Myocyte (in vitro differentiated cells): ENCODE measurements at regions not wholly inside any gene's neighbourhood (a gene's known extent, or its start where the extent isn't known, plus 50 kb on each side); places are given as distances from the start of the nearest gene placed in this dataset.
A peak's percentile ranks its signal among the peaks of the same experiment; 100 is the strongest.

ENCODE experiments used
- DNase-seq: peaks from one replicate; pipeline ENCODE4 v3.0.0-alpha.2; 2012; ENCODE audit warnings: low read depth

DNA sequence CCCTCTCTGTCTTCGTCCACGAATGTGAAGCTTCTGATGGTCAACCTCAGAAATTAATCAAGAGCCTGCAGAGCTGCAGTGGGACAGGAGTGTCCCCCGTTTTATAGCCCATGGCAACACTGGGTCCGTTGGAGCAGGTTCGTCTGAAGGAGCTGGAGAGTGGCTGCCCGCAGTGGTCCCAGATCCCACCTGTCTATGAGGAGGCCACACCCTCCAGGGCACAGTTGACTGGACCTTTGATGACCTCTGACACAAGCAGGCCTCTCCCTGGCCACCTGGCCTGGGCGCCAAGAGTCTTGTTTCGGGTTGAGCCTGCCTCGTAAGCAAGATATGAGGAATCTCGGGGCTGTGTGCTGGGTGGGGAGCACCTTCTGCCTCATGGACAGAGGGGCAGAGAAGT lies 100.7 kb upstream of the SFSWAP start:
- DNase-seq = no peak

DNA sequence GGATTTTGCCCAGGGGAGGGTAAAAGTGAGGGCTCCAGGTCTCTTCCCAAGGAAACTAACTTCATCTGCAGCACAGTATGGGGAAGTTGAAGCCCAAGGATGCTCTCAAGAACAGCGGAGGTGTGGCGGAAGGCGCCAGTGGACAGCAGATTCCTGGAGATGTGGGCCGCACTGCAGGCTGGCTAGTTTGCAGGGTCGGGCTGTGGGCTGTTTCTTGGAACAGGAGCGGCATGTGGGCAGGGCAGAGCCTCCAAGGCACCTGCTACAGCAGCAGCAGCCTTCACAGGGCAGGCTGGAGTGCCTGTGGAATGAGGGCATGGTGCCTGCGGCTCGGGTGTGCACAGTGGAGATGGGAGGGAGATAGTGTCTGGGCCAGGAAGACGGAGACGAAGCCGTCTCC lies 100.0 kb upstream of the SFSWAP start:
- no peak for DNase-seq

DNA sequence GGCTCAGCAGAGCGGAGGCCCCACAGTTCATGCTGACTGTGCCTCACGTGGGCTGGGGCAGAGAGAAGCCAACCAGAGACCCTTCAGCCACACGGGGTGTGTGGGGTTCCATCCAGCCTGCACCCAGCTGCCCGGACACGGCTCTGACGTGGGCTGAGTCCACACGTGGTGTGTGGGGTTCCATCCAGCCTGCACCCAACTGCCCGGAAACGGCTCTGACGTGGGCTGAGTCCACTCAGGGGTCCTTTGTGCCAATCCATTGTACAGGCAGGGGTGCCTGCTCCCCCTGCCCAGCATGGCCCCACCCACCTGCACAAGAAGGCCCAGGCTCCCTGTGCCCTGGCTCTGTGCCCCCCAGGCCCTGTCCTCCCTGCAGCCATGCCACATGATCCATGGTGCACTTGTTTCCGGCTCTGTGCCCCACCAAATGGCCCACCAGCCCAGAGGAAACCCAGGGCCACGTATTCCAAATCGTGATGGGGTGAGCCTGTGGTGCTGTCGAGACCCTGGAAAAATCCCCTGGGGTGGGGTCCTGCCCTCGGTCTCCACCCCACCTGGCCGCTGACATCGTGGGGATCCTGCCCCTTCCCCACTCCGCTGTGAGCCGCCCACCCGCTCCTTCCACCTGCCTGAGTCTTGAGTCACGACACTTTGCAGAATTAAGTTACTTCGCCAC lies 99.3 kb upstream of the SFSWAP start:
- no peak for DNase-seq

DNA sequence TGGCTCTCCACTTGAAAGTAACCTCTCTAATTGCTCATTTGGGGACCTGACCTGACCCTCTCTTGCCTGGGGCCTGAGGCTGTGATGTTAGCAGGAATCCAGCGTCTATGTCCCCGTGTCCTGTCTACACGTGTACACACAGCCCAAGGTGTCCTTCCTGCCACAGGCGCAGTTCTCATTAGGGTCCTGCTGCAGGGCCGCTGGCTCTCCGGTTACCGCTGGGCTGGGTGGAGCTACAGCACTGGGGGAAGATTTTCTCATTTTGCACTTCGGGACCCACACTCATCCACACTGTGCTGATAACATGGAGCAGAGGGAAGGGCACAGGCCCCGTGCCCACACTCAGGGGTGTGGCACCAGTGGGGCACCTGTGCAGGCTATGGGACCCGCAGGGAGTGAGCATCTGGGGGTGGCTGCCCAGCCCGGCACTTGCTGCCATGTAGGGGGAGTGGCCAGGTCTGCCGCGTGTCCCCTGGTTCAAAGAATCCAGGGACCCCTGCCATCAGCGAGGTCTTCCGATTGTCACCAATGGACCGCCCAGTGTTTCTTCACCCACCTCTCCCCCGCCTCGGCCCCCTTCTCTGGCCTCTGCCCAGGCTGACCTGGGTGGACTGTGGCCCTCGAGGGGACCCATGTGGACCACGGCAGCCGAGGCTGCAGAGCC lies 98.7 kb upstream of the SFSWAP start:
- DNase-seq = no peak

DNA sequence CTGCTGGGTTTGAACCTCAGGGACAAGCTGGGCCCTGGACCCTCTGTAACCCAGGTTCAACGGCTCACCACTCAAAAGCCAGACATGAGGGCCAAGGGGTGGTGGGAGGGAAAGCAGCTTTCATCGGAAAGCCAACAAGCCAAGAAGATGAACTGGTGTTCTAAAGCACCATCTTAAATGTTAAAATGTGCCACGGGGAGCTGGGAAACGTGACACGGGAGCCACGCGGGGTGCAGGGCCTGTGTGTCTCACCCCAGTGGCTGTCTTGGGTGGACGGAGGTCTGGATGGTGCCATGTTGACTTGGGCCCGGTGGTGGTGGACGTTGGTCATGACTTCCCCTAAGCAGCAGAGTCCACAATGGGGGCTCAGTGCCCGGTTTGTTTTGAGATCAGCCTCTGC lies 97.7 kb upstream of the SFSWAP start:
- no peak for DNase-seq

DNA sequence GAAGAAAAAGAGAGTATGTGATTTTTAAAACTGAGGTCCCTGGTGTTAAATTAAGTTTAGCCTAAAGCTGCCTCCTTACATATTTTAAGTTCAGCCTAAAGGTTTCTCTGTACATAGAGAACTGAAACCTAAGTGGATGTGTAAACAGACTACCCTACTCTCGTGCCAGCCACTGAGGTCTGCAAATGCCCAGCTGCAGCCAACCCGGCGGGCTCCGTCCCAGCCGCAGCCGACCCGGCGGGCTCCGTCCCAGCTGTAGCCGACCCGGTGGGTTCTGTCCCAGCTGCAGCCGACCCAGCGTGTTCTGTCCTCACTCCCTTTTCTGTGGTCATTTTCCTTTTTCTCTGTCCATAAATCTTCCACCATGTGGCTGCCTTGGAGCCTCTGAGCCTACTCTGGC lies 97.2 kb upstream of the SFSWAP start:
- DNase-seq = no peak

DNA sequence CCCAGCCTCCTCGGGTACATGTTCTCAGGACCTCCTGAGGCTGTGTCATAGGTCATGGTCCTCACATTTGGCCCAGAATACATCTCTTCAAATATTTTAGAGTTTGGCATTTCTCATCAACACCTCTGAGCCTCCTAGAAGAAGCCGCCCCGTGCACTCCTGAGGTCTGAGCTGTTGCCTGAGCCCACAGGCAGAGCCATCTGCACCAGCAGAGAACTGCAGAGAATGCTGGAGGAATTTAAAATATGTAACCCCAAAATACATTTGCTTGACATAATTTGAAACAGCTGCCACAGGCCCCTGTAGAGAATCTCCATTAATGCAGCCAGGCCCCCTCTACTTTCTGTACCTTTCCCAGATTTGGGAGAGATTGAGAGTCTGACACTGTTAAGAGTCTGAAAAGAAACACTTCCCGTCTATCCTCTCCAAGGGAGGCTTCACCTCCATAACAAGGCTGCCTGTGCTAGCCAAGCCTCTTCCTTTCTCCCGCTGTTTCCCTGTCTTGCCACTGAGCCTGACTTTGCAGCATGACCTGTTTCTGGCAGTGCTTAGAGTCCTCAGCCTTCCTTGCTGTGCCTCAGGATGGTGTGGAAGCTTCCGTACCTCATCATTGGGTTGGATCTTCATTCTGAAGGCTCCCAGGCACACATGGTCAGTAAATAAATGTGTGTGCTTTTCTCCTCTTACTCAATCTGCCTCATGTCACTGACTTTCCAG lies 95.4 kb upstream of the SFSWAP start:
- DNase-seq = no peak

DNA sequence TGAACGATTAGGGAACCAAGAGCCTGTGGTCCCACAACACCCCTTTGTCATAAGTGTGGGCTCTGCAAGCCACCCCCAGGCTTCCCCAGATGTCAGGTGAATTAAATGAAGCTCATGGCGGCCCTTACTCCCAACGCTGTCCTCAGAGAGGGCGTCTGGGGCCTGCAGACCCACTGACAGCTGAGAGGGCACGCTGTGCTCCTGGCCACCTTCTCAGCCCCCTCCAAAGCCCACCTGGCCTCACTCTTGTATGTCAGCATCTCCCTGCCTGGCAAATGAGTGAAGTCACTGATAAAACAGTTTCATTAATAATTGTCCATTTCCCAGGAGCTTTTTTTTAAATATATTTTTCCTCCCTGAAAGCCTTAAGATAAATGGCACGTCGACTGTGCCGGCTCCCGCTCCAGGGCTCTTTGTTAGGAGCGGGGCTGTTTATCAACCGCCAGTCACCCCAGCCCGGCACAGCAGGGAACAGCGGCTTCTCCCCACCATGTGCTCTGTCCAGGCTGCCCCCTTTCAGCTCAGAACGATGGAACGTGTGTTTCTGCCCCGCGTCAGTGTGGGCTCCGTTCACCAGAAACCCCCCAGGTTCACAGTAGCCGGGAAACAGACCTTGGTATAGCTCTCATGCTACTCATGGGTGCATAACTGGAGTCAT lies 94.7 kb upstream of the SFSWAP start:
- no peak for DNase-seq

DNA sequence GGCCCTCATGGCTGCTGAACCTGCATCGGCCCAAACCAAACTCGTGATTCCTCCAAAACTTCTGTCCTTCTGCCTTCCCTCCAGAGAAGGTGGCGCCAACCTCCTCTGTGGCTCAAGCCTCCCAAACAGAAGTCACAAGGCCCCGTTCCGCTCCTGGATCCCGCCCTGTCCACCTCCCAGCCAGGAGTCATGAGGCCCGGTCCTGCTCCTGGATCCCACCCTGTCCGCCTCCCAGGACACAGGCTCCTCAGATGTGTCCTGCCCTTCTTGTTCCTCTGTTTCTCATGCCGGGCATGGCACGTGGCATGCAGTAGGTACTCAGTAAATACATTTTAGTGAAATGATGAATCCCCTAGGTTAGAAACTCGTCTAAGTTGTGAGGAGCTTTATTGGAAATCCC lies 94.2 kb upstream of the SFSWAP start:
- no peak for DNase-seq

DNA sequence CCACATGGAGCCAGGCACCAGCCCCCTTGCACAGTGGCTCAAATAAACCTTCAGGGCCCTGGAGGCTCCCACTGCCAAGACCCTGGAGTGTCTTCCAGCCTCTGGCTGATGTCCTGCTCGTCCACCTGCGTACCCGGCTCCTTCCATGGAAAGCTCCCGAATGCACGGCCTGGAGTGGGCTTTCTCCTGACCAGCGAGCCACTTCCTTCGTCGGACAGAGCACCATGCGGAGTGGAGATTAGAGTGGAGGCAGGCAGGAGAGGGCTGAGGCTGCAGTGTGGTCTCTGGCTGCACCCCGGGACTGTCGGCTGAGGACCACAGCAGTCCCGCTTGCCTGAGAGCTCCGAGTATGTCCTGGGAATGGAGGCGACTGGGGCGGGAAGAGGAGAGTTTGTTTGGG lies 93.7 kb upstream of the SFSWAP start:
- DNase-seq = no peak

DNA sequence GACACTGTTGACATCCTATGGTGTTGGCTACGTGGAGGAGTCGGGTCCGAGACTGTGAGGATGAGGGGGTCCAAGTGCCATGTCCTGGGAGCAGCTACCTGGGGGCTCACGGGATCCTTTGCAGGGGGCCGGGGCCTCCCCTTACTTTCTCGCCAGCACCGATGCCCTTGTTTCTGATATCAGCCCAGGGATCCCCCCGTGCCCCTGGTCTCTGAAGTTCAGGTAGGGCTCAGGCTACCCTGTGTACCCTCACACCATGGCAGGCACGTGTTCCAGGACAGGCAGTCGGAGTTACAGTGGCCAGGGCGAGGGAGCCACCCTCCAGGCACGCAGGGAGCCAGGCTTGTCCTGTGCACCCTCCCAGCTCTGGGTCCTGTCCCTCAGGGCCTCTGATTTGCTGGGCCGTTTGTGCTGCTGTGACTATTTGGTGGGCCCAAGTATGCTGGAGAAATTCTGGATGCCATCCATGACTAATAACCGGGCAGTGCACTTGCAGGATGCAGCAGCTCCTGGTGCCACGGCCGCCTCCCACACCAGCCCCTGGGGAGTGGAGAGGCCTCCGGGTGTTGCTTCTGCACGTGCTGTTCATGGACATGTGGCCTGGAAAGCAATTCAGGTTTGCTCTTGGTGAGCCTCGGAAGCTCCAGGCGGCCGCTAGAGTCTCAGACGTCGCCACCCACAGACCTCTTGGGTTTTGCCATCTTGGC lies 93.1 kb upstream of the SFSWAP start:
- DNase-seq = no peak

DNA sequence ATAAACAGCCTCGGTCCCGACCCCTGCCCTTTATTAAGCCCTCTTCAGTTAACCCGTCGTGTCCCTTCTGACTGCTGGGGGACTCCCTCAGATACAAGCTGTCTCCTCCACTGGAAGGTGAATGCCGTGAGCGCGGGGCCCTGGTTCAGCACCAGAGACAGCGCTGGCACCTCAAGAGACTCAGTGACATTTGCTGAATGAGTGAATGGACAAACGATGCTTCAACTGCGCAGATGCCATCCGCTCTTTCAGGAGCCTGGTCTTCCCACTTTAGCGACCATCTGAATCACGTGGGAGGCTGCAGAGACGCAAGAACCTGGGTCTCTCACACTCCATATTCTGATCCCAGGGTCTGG lies 92.6 kb upstream of the SFSWAP start:
- DNase-seq = peak; percentile 31

DNA sequence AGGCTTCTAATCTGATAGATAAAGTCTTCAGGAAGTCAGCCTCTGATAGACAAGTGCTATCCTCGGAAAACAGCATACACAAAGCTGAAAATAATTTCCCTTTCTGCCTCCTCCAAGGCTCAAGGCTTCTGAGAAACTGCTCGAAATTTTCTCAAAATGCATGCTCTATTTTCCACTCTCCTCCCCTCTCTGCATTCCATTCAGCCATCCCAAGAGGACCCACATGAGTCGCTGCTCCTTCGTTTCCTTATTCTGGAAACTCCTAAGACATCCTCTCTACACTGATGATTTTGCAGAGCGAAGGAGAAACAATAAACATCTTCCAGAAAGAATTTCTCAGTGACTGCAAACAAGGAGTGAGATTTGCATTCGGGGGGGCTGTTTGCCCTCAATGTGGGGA lies 92.2 kb upstream of the SFSWAP start:
- DNase-seq = no peak

DNA sequence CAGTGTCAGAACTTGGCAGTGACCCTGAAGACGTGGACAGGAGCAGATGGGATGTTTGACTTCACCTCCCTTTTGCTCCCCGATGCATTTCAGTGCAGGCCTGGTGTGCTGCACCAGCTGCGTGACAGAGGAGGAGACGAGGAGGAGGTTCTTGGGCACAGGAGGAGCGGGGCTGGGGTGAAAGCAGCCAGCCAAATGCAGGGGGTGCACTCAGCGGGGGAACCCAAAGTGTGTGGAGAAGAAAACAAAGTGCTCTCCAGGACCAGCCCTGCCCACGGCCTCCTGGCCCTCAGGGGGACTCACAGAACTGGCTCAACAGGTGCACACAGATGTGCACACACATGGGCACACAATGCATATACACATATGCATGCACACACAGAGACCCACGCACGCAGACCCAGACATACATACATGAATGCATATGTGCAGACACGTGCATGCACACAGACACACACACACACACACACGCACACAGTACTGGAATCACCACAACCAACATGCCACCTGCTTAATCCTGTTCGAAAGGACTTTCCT lies 91.7 kb upstream of the SFSWAP start:
- DNase-seq = no peak

DNA sequence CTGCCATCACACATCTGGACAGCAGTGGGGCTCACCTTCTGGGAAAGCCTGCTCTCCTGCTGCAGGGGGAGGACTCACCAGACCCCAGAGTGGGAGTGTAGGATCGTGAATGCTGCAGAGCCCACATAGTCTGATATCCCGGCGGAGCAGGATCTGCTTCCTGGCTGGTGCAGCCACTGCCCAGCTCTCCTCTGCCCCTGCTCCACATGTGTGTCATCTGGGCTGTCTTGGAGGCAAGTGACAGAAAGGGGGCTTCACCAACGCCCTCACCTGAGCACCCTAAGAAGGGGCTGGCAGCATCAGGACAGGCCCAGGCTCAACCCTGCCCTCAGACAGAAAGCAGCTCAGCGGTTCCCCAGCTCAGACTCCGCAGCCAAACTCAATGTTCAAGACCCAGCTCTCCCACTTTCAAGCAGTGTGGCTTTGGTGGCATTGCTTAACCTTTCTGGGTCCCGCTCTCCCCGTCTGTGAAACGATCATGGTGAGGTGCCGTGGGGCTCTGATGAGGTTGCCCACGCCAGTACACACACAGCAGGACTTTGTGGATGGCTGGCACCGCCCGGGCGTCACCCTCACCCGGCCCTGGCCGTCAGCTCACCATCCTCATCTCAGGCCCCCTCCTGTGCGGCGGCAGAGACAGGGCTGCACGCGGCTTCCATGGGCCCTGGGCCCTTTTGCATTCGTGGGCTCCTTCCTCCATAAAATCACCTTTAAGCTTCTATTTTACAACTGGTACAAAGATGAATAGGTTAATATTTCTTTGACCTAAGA lies 91.0 kb upstream of the SFSWAP start:
- DNase-seq = no peak

DNA sequence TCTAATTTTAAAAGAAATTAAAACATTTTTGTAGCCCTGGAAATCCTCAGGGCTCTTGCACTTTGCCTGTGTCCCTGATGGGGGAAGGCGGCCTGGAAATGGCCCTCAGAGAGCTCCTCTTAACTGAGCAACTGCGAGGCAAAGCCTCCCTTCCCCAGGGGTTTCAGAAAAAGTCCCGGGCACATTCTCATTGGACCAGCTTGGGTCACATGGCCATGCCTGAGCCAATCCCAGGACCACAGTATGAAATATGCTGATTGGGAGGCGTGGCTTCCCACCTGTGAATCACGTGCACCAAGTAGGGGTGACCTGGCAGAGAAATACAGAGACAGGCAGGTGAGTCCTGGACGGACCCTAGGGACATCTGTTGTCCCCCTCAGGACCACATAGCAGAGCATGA lies 90.4 kb upstream of the SFSWAP start:
- DNase-seq = no peak

DNA sequence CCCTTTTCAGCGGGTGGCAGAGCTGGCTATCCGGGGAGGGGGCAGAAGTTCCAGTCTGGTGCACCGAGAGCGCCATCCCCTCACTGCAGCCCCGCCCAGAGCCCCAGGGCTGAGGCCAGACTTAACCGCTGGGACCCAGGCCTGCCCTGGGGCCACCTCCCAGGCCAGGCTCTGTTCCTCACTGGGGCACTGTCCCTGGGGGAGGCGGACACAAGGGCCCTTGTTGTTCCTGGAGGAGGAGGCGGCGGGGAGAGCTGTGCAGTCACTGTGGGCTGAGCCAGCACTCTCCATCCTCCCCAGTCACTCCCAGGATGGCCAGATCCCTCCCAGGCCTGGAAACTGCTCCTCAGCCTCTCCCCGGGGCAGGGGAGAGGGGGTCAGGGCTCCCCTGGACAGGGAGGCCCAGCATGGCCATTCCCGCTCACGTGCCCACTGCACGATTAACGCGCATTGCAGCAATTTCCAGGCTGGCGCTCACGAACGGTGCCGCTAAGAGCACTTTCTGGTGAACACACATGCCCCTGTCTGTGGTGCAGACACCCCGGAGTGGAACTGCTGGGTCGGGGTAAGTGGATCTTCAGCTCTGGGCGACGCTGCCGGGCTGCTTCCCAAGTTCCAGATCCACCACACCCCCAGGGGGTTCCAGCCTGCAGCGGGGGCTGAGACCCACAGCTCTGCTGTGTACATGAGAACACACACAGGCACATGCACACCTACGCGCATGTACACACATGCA lies 89.8 kb upstream of the SFSWAP start:
- no peak for DNase-seq

DNA sequence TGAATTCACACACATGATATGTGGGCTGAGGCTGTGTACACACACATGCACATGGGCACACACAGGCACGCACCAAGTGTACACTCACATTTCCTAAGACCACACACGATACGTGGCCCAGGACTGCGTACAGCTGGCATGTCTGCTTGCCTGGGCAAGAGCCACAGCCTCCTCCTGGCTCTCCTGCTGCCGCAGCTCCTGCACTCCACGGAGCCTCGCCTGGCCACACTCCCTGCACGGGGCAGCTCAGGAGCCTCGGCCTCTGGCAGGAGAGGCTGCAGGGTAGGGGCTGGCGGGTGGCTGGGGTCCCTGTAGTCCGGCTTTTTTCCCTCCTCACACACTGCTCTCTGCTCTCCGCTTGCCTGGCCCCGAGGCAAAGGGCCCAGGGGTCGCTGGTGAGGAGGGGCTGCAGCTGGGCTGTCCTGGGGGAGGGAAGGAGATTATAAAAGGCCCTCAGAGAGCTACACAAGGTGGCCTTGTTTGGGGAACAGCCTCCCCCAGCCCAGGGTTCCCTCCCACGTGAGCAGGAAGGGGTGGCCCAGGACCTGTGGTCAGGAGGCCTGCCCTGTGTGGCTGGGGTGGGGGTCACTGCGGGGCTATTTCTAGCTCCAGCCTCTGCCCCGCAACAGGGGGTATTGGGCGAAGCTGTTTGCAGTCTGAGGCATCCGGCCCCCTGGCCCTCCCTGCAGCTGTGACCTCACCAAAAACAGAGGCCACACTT lies 89.0 kb upstream of the SFSWAP start:
- DNase-seq = peak; percentile 74

DNA sequence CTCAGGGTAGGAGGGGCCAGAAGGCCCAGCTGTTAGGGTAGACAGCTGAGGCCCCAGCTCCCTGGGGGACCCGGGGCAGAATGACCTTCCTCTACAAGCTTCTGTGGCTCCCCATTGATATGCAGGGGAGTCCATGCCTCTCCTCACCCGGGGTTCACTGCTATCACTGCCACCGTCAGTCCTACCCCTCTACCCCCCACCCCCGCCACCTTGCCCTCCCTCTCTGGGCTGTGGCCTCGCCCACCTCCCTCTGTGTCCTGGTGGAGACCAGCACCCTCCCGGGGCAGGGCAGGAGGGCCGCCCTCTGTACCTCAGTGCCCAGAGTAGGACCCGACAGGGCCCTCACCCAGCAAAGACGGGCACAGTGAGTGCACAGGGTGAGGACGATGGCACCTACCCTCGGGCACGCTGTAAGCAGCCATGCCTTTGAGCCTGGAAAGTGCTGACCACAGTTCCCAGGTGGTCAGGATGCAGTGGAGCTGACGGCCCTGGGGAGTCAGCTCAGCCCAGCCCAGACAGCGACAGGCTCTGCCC lies 88.4 kb upstream of the SFSWAP start:
- no peak for DNase-seq
